GM18909 (cell line): ENCODE measurements at regions not wholly inside any gene's neighbourhood (a gene's known extent, or its start where the extent isn't known, plus 50 kb on each side); places are given as distances from the start of the nearest gene placed in this dataset.
"Not testable (repeated sequence)": the region's sequence is repeated elsewhere in the genome, so short reads cannot be mapped to it uniquely, and the experiment has no call there.

Source experiments
- ATAC-seq: cut with Tn5 transposase; IDR thresholded peaks from one replicate; pipeline ENCODE4 v1.9.1; 2021; ENCODE audit warnings: mild to moderate bottlenecking; ENCODE audit not compliant: unreplicated experiment, poor library complexity

GRCh38 chr7:149637911-149638565 is 135.3 kb downstream of the ZNF467 start:
- ATAC-seq: no peak

GRCh38 chr7:149635561-149636329 is 137.6 kb downstream of the ZNF467 start:
- no peak for ATAC-seq

GRCh38 chr7:149633976-149634945 is 136.7 kb upstream of the ZNF746 start:
- no peak for ATAC-seq

GRCh38 chr7:149628361-149629149 is 130.9 kb upstream of the ZNF746 start:
- not testable (repeated sequence) for ATAC-seq

GRCh38 chr7:149627911-149628310 is 130.3 kb upstream of the ZNF746 start:
- ATAC-seq: no peak

GRCh38 chr7:149626972-149627371 is 129.4 kb upstream of the ZNF746 start:
- no peak for ATAC-seq

GRCh38 chr7:149625947-149626392 is 128.4 kb upstream of the ZNF746 start:
- no peak for ATAC-seq

GRCh38 chr7:149625340-149625946 is 127.8 kb upstream of the ZNF746 start:
- ATAC-seq: peak; percentile 25

GRCh38 chr7:149624419-149625339 is 127.1 kb upstream of the ZNF746 start:
- ATAC-seq: peak; percentile 93

GRCh38 chr7:149624006-149624405 is 126.4 kb upstream of the ZNF746 start:
- peak; percentile 12 for ATAC-seq

- ATAC-seq: not testable (repeated sequence)
Measured at GRCh38 chr7:149623262-149623997, 125.8 kb upstream of the ZNF746 start.

GRCh38 chr7:149622444-149623210 is 125.0 kb upstream of the ZNF746 start:
- ATAC-seq: no peak

GRCh38 chr7:149621776-149622175 is 124.2 kb upstream of the ZNF746 start:
- ATAC-seq: no peak

GRCh38 chr7:149620961-149621360 is 123.4 kb upstream of the ZNF746 start:
- ATAC-seq: peak; percentile 43

- ATAC-seq: no peak
Measured at GRCh38 chr7:149616898-149617297, 119.3 kb upstream of the ZNF746 start.

- ATAC-seq: no peak
Measured at GRCh38 chr7:149615690-149616270, 118.2 kb upstream of the ZNF746 start.
